ENCODE measurements at regions not wholly inside any gene's neighbourhood (a gene's known extent, or its start where the extent isn't known, plus 50 kb on each side); places are given as distances from the start of the nearest gene placed in this dataset.
"Not testable (repeated sequence)": the region's sequence is repeated elsewhere in the genome, so short reads cannot be mapped to it uniquely, and the experiment has no call there.

- no peak for DNase-seq
Measured at GRCh38 chr7:19290066-19290465, 144.8 kb upstream of the FERD3L start.

- no peak for DNase-seq
Measured at GRCh38 chr7:19284596-19285300, 139.5 kb upstream of the FERD3L start.

GRCh38 chr7:19284136-19284535, 138.9 kb upstream of the FERD3L start:
- DNase-seq, result no peak

- DNase-seq, result no peak
Measured at GRCh38 chr7:19275000-19275399, 129.8 kb upstream of the FERD3L start.

GRCh38 chr7:19272329-19272728, 127.1 kb upstream of the FERD3L start:
- DNase-seq, result not testable (repeated sequence)

GRCh38 chr7:19269301-19269700, 124.1 kb upstream of the FERD3L start:
- DNase-seq, result no peak

GRCh38 chr7:19268737-19269136, 123.5 kb upstream of the FERD3L start:
- no peak for DNase-seq

- no peak for DNase-seq
Measured at GRCh38 chr7:19262826-19263225, 117.6 kb upstream of the FERD3L start.

GRCh38 chr7:19249281-19249680, 104.1 kb upstream of the FERD3L start:
- DNase-seq, result no peak

- no peak for DNase-seq
Measured at GRCh38 chr7:19248681-19249080, 103.5 kb upstream of the FERD3L start.

- no peak for DNase-seq
Measured at GRCh38 chr7:19248115-19248514, 102.9 kb upstream of the FERD3L start.

- no peak for DNase-seq
Measured at GRCh38 chr7:19247017-19247416, 101.8 kb upstream of the FERD3L start.

- DNase-seq, result no peak
Measured at GRCh38 chr7:19242246-19242645, 97.0 kb upstream of the FERD3L start.

- DNase-seq, result no peak
Measured at GRCh38 chr7:19239951-19240350, 94.7 kb upstream of the FERD3L start.

GRCh38 chr7:19235680-19236079, 90.5 kb upstream of the FERD3L start:
- DNase-seq, result no peak

- no peak for DNase-seq
Measured at GRCh38 chr7:19224951-19225350, 79.7 kb upstream of the FERD3L start.

GRCh38 chr7:19215412-19215811, 70.2 kb upstream of the FERD3L start:
- DNase-seq, result no peak

- no peak for DNase-seq
Measured at GRCh38 chr7:19213746-19214145, 68.5 kb upstream of the FERD3L start.

GRCh38 chr7:19210893-19211413, 65.7 kb upstream of the FERD3L start:
- no peak for DNase-seq

- no peak for DNase-seq
Measured at GRCh38 chr7:19209166-19209696, 64.0 kb upstream of the FERD3L start.

- no peak for DNase-seq
Measured at GRCh38 chr7:19206721-19207120, 61.5 kb upstream of the FERD3L start.

GRCh38 chr7:19203686-19204085, 58.5 kb upstream of the FERD3L start:
- DNase-seq, result no peak

GRCh38 chr7:19202599-19202998, 57.4 kb upstream of the FERD3L start:
- no peak for DNase-seq
